GM18907 (cell line): ENCODE measurements at regions not wholly inside any gene's neighbourhood (a gene's known extent, or its start where the extent isn't known, plus 50 kb on each side); places are given as distances from the start of the nearest gene placed in this dataset.
"Not testable (repeated sequence)": the region's sequence is repeated elsewhere in the genome, so short reads cannot be mapped to it uniquely, and the experiment has no call there.

ENCODE experiments used
- ATAC-seq: cut with Tn5 transposase; IDR thresholded peaks from one replicate; pipeline ENCODE4 v1.9.1; 2021; ENCODE audit warnings: mild to moderate bottlenecking, moderate library complexity; ENCODE audit not compliant: unreplicated experiment

DNA sequence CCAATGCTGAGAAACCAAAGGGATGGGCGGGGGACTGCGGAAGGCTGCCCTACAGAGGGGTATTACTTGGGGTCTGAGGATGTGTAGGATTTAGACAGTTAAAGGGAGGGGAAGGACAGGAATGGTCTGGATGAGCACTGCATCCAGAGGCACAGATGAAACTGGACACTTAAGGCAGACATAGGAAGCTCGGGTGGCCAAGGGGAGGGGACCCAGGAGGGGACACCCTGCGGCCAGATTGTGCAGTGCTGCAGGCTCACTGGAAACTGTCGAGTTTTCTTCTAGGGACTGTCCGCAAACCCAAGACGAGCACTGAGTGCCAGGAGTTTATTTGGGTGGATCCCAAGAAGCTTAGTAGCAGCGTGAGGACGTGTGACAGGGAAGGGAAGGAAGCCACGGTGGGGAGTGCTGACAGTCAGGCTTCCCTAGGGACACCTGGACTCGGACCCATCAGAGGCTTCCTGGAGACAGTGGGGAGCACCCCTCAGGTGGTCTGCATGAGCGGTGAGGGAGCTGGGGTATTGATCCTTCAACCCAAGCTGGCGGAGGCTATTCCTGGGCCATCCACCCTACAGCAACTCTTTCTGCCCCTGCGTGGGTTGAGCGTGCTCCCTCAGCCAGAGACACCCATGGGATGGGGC is 278.7 kb downstream of the FOXL1 start:
- no peak for ATAC-seq

DNA sequence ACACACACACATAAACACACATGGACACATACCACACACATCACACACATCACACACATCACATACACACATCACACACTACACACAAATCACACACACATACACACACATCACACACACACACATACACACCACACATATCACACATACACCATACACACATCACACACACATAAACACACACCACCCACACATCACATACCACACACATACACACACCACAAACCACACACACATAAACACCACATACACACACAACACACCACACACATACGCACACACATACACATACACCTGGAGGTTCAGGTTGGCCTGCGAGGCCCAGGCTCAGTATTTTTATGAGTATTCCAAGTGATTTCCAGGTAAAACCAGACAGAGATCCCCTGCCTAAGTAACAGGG is 279.5 kb downstream of the FOXL1 start:
- ATAC-seq: no peak

DNA sequence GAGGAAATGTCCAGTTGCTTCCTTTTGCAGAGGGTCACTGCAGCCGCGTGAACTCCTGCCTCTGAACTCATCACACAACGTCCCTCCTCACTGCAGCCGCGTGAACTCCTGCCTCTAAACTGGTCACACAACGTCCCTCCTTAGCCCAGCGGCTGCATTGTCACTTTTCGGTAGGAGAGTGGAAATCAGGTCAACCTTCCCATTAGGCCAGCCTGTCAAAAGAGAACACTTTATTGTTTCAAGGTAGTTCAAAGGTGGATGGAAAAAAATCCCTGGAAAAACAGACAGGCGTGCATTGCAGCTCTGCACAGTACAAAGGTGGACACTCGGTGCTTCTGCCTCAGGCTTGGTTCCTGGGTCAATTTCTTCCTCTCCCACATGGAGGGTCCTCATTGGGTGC is 280.2 kb downstream of the FOXL1 start:
- ATAC-seq: no peak

DNA sequence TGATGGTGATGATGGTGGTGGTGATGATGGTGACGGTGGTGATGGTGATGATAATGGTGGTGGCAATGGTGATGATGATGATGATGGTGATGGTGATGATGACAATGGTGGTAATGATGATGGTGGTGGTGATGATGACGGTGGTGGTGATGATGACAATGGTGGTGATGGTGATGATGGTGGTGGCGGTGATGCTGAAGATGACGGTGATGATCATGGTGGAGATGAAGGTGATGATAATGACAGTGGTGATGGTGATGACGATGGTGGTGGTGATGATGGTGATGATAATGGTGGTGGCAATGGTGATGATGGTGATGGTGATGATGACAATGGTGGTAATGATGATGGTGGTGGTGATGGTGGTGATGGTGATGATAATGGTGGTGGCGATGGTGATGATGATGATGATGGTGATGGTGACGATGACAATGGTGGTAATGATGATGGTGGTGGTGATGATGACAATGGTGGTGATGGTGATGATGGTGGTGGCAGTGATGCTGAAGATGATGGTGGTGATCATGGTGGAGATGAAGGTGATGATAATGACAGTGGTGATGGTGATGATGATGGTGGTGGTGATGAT is 283.0 kb downstream of the FOXL1 start:
- ATAC-seq: not testable (repeated sequence)

DNA sequence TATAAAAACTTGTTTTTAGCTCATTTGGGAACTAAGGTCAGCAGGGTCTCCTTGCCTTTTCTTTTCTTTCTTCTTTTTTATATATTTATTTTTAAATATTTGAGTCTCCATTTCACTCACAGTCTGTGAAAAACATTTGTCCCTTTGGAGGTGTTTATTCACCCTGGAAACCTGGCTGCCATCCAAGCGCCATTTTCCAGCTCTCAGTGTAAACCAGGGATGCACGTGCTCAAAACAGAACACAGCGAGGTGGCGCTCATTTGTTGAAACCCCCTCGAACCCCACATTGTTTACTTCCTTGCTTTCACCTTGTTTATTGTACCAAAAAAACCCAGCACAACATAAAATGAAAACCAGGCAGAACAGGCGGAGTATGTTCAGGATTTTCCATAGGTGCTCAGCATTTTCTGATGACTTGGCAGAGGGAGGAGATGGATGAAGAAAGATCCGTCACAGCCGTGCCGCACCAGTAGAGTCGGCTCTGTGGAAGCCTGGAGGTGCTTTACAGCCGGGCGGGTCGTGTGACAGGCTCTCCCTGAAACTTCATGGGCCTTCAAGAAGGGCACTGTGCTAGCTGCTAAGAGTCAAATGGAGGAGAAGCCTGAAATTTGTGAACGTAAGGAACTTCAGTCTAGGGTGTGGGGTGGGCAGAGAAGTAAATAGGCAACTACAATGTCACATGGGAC is 284.4 kb downstream of the FOXL1 start:
- ATAC-seq: no peak

DNA sequence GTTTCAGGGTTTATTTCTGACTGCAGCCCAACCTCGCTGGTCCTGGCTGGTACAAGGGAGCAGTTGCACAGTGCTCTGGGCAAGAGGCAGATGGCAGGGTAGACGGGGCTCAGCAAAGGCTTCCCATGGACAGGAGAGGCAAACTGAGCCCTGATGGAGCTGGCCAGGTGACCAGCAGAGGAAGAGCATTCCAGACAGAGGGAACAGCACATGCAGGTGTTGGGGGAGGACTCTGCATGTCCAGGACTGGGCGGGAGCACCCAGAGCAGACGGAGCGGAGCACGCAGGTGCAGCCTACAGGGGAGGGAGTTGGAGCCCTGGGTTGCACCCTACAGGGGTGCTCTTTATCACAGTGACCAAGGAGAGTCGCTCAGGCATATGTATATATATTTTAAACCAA is 285.3 kb downstream of the FOXL1 start:
- no peak for ATAC-seq

DNA sequence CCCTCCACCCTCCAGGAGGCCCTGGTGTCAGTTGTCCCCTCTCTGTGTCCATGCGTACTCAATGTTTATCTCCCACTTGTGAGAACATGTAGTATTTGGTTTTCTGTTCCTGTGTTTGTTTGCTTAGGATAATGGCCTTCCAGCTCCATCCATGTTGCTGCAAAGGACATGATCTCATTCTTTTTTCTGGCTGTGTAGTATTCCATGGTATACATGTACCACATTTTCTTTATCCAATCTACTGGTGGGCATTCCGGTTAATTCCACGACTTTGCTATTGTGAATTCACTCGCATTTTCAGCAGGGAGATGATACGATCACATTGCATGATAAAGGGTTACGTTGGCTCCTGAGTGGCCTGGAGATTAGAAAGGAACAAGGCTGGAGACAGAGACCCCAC is 286.2 kb downstream of the FOXL1 start:
- ATAC-seq: no peak

DNA sequence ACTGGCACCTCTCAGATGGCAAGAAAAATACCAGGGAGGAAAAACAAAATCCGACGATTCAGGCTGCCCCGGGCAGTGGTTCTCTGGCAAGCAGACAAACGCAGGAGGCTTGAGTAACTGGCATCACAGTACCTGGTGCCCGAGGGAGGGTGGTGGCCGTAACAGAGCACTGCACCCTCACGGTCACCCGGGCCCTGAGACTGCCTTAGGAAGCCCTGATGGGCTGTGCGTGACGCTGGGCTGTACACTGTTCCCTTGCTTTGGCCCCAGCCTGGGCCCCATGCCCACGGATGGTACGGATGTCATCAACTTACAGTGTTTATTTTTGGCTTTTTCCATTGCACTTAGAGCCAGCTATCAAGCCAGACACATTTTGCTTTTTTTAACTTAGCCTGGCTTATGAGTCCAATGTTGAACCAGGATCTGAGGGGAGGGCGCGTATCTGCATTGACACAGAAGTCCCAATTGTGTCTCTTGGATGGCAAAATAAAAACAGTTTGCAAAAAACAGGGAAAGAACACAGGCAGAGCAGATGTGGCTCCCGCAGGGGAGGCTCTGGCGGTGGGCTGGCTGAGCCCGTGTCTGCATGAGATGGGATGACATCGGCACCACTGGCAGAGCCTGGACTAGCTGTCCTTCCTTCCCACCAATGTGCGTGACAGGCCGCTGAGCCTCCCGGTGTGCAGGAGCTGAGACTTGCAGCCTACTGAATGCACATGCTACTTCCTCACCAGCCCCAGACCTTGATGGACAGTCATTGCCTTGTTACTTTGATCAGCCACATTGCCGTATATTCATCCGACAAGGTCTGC is 287.7 kb downstream of the FOXL1 start:
- ATAC-seq: no peak

DNA sequence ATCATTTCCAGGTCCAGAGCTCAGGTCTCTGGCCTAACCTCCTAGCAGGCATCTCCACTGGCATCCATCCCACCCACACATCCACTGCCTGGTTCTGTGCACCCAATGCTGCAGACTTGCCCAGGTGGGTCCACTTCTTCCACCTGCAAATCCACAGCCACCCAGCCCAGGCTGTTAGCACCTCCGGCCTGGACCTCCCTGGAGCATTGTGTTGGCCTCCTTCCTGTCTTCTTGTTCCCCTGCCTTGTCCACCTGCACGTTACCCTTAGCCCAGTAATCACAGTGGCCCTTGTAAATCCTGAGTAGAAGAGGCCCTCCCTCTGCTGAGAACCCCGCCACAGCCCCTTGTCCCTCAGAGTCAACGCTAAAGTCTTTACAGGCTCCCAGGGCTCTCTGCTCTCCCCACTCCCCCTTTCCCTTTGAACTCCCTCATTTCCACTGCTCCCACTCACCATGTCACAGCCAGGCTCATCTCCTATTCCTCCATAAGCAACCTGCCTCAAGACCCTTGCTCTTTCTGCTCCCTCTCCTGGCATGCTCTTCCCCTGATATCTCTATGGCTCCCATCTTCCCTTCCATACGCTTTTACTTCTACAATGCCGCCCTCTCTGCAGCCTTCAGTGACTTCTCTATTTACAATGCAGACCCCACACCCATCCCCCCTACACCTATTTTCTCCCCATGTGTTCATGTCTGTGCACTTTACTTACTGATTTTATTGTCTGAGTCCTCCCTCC is 288.8 kb downstream of the FOXL1 start:
- no peak for ATAC-seq

DNA sequence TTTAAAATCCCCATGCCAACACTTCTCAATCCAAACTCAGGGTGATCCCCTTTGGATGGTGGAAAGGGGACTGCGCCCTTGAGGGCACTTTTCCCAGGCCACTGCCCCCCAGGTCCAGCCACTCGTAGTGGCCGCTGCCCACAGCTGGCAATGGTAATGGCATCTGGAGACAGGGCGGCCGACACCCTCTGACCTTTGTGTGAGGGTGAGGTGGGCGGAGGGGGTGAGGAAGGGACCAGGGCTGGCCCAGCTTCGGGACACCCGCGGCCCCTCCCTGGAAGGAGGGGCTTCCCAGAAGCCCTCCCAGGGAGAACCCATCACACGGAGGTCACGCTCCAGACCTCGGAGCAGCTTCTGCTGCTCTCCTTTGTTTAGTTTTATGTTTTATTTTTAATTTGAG is 289.7 kb downstream of the FOXL1 start:
- no peak for ATAC-seq

DNA sequence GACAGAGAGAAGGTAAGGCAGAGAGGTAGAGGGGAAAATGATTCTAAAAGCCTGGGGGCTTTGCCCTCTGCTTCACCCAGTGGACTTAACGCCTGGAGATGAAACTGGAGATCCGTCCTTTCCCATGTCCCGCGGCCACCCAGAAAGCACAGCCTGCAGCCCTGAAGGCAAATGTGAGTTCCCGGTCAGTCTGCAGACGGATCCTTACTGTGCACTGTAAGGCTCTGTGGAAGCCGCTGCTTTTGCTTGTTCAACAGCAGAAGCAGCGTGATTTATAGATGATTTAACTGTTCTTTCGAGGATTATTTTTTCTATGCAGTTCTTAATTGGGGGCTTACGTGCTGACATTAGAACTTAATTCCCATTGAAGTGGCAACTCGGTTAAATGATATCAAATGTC is 290.4 kb downstream of the FOXL1 start:
- no peak for ATAC-seq

DNA sequence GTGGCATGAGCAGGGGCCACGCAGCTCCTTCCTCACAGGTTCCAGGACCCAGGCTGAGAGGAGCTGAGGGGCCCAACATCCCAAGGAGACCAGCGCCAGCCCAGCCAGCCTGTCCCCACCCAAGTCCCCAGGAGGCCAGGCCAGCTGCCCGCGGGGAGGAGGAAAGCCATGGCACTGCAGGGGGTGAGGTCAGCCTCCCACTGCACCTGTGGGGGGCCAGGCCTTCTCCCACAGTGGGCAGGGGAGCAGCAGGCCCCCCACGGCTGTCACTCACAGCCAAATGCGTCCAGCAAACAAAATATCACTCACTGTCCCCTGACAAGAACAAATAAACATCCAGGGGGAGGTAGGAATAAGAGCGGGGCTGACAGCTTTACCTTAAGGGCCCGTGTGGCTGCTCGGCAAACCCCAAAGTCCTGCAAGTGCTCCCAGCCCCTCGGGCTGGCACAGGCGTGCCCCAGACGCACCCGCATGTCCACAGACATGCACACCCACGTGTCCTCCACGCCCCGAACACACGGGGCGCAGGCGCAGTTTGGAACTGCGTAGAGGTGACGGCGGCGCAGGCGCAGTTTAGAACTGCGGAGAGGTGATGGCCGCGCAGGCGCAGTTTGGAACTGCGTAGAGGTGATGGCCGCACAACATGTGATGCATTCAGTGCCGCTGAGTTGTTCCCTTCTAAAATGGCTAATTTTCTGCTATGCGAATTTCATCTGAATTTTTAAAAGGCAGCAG is 291.1 kb downstream of the FOXL1 start:
- no peak for ATAC-seq

DNA sequence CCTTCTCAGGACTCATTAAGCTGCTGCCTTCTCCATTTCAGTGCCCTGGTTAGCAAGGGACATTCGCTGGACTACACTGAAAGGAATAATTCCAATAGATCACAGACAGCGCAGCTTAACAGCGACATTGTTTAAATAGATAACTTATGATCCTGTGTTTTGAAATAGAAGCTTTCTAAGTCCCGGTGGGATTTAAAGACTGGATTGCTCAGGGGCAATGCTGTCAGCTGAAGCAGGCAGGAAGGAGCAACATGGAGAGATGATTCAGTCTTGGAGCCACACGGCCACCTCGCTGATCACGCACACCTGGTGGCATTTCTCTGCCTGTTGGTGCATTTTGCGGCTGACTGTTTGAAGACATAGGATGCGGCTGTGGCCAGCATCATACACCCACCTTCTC is 292.0 kb downstream of the FOXL1 start:
- ATAC-seq: no peak

DNA sequence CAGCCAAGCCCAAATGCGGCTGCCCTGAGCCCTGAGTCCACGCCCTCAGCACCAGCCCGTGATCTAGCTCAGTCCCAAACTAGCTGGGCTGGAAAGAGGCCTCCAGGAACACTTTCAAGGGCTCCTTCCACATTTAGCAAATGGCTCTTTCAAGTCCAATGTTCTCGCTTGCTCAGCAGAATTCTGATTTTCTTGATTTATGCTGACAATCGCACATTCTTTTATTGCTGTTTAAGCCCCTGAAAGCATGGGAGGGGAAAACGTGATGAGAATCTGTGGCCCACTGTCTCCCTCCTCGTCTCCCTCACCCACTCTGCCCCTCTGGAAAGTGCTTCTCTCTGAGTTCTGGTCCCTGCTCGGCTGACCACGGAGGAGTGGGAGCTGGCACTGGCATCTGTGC is 293.8 kb downstream of the FOXL1 start:
- no peak for ATAC-seq

DNA sequence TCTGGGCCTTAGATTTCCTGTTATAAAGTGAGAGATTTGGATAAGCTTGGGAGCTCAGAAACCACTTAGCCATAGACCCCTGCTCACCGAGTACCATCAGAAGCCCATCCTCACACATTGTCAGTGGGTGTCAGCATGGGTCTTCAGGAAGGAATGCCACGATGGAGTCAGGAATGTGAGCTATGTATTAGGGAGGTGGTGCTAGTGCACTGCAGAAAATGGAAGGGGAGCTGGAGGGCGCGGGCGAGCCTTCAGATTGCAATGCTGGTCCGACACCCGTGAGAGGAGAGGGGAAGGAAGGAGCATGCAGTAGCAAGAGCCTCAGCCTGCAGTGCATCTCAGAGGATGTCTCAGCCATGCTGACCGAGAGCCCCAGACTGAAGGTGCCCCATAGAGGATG is 294.5 kb downstream of the FOXL1 start:
- ATAC-seq: no peak

DNA sequence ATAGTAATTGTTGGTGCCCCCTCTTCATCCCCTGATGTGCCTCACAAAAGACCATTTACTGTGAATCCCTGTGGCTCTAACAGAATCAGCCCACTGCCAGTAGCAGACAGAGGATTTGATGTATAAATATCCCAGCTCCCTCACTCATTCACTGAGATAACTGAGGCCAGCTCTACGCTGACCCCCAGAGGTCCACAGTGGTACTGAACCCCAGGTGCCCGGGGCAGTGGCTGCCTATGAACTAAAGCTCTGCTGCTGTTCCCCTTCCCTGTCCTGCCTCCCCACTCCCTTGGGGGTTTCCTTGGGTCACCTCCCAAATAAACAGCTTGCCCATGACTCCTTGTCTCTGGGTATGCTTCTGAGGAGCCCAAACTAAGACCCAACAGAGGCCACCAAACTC is 295.8 kb downstream of the FOXL1 start:
- no peak for ATAC-seq

DNA sequence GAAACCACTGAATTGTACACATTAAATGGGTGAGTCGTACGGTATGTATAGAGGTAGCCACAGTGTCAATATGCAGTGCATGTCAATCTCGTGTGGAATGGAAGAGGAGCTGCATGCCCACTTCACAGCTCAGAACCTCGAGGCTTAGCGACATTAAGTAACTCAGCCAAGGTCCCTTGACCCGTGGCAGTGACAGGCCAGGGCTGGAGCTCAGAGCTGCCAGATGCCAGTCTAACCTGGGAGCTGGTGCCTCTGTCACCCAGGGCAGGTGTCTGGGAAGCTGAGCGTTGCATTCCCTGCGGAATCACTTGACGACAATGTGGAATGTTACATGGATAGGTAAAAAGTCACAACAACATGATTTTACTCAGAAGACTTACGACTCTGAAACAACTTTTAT is 298.1 kb downstream of the FOXL1 start:
- no peak for ATAC-seq

DNA sequence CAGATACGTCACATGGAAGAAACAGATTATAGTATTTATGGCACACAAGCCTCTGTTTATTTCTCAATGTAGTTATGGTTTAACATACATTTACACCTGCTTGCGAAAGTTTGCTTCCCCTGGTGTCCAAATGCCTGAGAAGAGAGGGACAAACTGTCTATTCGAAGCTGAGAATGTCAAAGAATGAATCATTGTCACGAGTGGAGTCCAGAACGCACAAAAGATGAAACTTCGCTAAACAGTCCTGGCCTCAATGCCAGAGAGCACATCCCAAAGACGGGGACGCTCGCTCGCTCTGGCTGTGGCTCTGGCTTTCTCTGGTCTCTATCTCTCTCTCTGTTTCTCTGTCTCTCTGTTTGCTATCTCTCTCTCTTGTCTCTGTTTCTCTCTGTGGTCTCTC is 298.8 kb downstream of the FOXL1 start:
- no peak for ATAC-seq

DNA sequence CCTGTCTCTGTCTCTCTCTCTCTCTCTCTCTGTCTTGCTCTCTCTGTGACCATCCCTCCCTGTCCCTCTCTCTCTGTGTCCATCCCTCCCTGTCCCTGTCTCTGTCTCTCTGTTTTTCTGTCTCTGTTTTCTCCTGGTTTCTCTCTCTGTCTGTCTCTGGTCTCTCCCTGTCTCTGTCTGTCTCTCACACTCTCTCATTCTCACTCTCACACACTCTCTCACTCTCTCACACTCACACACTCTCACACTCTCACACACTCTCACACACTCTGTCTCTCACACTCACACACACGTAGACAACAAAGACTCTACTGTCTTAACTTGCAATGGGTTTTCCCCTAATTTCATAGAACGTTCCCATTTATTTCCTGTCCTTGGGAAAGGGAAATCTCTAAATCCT is 299.5 kb downstream of the FOXL1 start:
- ATAC-seq: no peak
